ENCODE measurements at regions not wholly inside any gene's neighbourhood (a gene's known extent, or its start where the extent isn't known, plus 50 kb on each side); places are given as distances from the start of the nearest gene placed in this dataset.

DNA sequence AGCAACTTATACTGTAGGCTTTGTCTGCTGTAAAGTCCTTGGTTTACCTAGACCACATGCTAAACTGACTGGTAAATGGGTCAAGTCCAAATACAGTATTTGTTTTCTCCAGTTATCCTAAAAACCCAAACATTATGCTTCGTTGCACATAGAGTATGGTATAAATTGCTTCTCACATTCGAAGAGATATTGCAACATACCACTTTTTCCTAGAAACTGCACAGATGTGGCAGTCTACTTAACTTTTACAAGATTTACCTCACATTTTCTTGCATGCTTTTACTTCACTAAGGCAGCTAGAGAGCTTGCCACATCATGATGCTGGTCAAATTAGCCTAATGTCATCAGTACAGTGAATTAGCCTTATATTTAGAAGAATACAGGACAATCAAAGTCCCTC lies 66.0 kb upstream of the SCN7A start:
- no peaks in the 10 kb centered on the region for H3K36me3 ChIP-seq (replicated peaks in 1 of 2; ENCODE audit: control insufficient read depth in 1 of 2, insufficient read depth in 2 of 2, low read length in 2 of 2)
- Mint-ChIP-seq H3K9me3 (peaks cover 0 to 2% (median 0%) of the 10 kb centered on the region in 7 donors), H3K27me3 (ENCODE audit: low read depth in 3 of 3) (peaks cover 0 to 2% (median 0%) of the 10 kb centered on the region in 3 donors), H3K36me3 (no peaks in the 10 kb centered on the region), H3K4me1 (peaks cover 10% of the 10 kb centered on the region), H3K4me3 (no peak overlapping the region), H3K27ac (no peak overlapping the region)
- H3K9ac ChIP-seq (ENCODE audit: insufficient read depth, low read length, poor library complexity, severe bottlenecking): no peak overlapping the region
- H3K27ac ChIP-seq (ENCODE audit: low read depth in 1 of 2, low read length in 2 of 2): no peak overlapping the region
- H3K4me2 ChIP-seq (replicated peaks; ENCODE audit: extremely low read depth, low read length, poor library complexity, severe bottlenecking): no peak overlapping the region
- intact Hi-C loops (cut with micrococcal nuclease): no loop called here
- no peaks in the 10 kb centered on the region for H3K27me3 ChIP-seq (ENCODE audit: control insufficient read depth in 2 of 2, insufficient read depth in 2 of 2, low read length in 2 of 2)
- no peak for DNase-seq
- TF ChIP-seq, protein P1, sequence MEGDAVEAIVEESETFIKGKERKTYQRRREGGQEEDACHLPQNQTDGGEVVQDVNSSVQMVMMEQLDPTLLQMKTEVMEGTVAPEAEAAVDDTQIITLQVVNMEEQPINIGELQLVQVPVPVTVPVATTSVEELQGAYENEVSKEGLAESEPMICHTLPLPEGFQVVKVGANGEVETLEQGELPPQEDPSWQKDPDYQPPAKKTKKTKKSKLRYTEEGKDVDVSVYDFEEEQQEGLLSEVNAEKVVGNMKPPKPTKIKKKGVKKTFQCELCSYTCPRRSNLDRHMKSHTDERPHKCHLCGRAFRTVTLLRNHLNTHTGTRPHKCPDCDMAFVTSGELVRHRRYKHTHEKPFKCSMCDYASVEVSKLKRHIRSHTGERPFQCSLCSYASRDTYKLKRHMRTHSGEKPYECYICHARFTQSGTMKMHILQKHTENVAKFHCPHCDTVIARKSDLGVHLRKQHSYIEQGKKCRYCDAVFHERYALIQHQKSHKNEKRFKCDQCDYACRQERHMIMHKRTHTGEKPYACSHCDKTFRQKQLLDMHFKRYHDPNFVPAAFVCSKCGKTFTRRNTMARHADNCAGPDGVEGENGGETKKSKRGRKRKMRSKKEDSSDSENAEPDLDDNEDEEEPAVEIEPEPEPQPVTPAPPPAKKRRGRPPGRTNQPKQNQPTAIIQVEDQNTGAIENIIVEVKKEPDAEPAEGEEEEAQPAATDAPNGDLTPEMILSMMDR (IDR thresholded peaks at IDR 0.05): no peak
- H3K79me2 ChIP-seq (ENCODE audit: insufficient read depth, low read length): no peaks in the 10 kb centered on the region
- no peak overlapping the region for H3K4me3 ChIP-seq (replicated peaks in 1 of 3; ENCODE audit: low read depth in 2 of 3, low read length in 3 of 3)
- H3K9me3 ChIP-seq (replicated peaks in 1 of 2; ENCODE audit: control insufficient read depth in 1 of 2, insufficient read depth in 1 of 2, low read length in 2 of 2): no peaks in the 10 kb centered on the region
- 17% methylated on average over 1 of the region's 2 CpGs for WGBS (ENCODE audit: insufficient coverage)
- peaks cover 4 to 5% of the 10 kb centered on the region in 2 donors for H3K4me1 ChIP-seq (ENCODE audit: control insufficient read depth in 1 of 2, insufficient read depth in 2 of 2, low read length in 2 of 2)
- no peak overlapping the region for H2AFZ ChIP-seq (ENCODE audit: insufficient read depth, low read depth, low read length, poor library complexity, severe bottlenecking)
- no peaks in the 10 kb centered on the region for H4K20me1 ChIP-seq (ENCODE audit: insufficient read depth, low read length)

DNA sequence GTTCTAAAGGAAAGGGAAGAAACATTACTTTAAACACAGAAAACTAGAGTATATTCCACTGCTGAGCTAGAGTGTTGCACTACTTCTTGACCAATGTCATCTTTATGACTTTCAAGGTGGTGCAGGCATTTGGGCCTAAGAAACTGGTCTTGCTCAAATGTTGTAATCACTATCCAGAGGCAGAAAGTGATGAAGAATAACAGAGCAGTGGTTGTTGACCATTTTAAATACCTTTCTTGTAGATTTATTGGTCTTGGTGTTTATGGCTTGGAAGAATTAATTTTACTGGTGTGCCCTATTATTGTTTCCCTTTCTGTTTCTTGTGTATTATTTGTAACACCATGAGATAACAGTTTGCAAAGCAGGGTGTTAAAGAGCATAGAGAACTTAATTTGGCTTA lies 56.9 kb upstream of the SCN7A start:
- TF ChIP-seq, protein P1 (IDR thresholded peaks at IDR 0.05): no peak
- Mint-ChIP-seq H3K9me3 (peaks cover 0 to 17% (median 6%) of the 10 kb centered on the region in 7 donors), H3K4me3 (no peak overlapping the region), H3K27me3 (ENCODE audit: low read depth in 3 of 3) (peaks cover 0 to 4% (median 0%) of the 10 kb centered on the region in 3 donors), H3K27ac (no peak overlapping the region), H3K4me1 (no peaks in the 10 kb centered on the region), H3K36me3 (peaks cover 0 to 1% of the 10 kb centered on the region in 2 donors)
- no peak for DNase-seq
- no peak overlapping the region for H3K4me2 ChIP-seq (replicated peaks; ENCODE audit: extremely low read depth, low read length, poor library complexity, severe bottlenecking)
- intact Hi-C loops (cut with micrococcal nuclease): no loop called here
- no peaks in the 10 kb centered on the region for H3K27me3 ChIP-seq (ENCODE audit: control insufficient read depth in 2 of 2, insufficient read depth in 2 of 2, low read length in 2 of 2)
- H4K20me1 ChIP-seq (ENCODE audit: insufficient read depth, low read length): no peaks in the 10 kb centered on the region
- H3K4me3 ChIP-seq (replicated peaks in 1 of 3; ENCODE audit: low read depth in 2 of 3, low read length in 3 of 3): no peak overlapping the region
- no peak overlapping the region for H3K27ac ChIP-seq (ENCODE audit: low read depth in 1 of 2, low read length in 2 of 2)
- H2AFZ ChIP-seq (ENCODE audit: insufficient read depth, low read depth, low read length, poor library complexity, severe bottlenecking): no peak overlapping the region
- no peaks in the 10 kb centered on the region for H3K79me2 ChIP-seq (ENCODE audit: insufficient read depth, low read length)
- H3K4me1 ChIP-seq (ENCODE audit: control insufficient read depth in 1 of 2, insufficient read depth in 2 of 2, low read length in 2 of 2): no peaks in the 10 kb centered on the region
- no peaks in the 10 kb centered on the region for H3K36me3 ChIP-seq (replicated peaks in 1 of 2; ENCODE audit: control insufficient read depth in 1 of 2, insufficient read depth in 2 of 2, low read length in 2 of 2)
- H3K9ac ChIP-seq (ENCODE audit: insufficient read depth, low read length, poor library complexity, severe bottlenecking): no peak overlapping the region
- no peaks in the 10 kb centered on the region for H3K9me3 ChIP-seq (replicated peaks in 1 of 2; ENCODE audit: control insufficient read depth in 1 of 2, insufficient read depth in 1 of 2, low read length in 2 of 2)
